A673 (cell line): ENCODE measurements at regions not wholly inside any gene's neighbourhood (a gene's known extent, or its start where the extent isn't known, plus 50 kb on each side); places are given as distances from the start of the nearest gene placed in this dataset.

ENCODE experiments used
- CTCF ChIP-seq: fragments of 300-800, 200-600 bp; sonication (generic); conservative IDR thresholded peaks from 2 replicates; pipeline ENCODE4 v1.5.1; 2017; ENCODE audit warnings: low read depth, mild to moderate bottlenecking, antibody characterized with exemption, low read length, moderate library complexity, mixed read lengths
- EZH2 ChIP-seq: fragments of 200-600 bp; sonication (generic); IDR thresholded peaks from 2 replicates; pipeline ENCODE4 v1.6.1; 2017; ENCODE audit warnings: borderline replicate concordance, low read depth, mild to moderate bottlenecking, mixed read lengths, antibody characterized with exemption, low read length; ENCODE audit not compliant: poor library complexity, severe bottlenecking

GRCh38 chr12:111212814-111213456 lies 156.0 kb downstream of the PHETA1 start:
- TF ChIP-seq CTCF, result no peak
- TF ChIP-seq EZH2, result no peak
